ENCODE measurements at regions not wholly inside any gene's neighbourhood (a gene's known extent, or its start where the extent isn't known, plus 50 kb on each side); places are given as distances from the start of the nearest gene placed in this dataset.

- no peak for TF ChIP-seq CTCF (IDR thresholded peaks at IDR 0.05 in 8 of 11, conservative IDR thresholded peaks at IDR 0.05 in 3 of 11)
- TF ChIP-seq POLR2AphosphoS5 (IDR thresholded peaks at IDR 0.05), result no peak
Observed at GRCh38 chrX:10892621-10893225, 218.4 kb upstream of the HCCS start.

All from spleen (tissue), 7 donors.